ENCODE measurements at regions not wholly inside any gene's neighbourhood (a gene's known extent, or its start where the extent isn't known, plus 50 kb on each side); places are given as distances from the start of the nearest gene placed in this dataset.
"Not testable (repeated sequence)": the region's sequence is repeated elsewhere in the genome, so short reads cannot be mapped to it uniquely, and the experiment has no call there.

DNA sequence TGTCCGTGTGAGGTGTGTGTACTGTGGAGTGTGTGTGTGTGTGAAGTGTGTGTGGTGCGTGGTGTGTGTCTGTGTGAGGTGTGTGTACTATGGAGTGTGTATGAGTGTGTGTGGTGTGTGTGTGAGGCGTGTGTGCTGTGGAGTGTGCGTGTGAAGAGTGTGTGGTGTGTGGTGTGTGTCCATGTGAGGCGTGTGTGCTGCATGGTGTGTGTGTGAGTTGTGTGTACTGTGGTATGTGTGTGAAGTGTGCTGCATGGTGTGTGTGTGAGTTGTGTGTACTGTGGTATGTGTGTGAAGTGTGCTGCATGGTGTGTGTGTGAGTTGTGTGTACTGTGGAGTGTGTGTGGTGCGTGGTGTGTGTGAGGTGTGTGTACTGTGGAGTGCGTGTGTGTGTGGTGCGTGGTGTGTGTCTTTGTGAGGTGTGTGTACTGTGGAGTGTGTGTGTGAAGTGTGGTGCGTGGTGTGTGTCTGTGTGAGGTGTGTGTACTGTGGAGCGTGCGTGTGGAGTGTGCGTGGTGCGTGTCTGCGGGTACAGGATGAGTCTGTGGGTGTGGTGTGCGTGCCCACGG, 82.4 kb upstream of the PRR5 start:
- TF ChIP-seq, protein P1, sequence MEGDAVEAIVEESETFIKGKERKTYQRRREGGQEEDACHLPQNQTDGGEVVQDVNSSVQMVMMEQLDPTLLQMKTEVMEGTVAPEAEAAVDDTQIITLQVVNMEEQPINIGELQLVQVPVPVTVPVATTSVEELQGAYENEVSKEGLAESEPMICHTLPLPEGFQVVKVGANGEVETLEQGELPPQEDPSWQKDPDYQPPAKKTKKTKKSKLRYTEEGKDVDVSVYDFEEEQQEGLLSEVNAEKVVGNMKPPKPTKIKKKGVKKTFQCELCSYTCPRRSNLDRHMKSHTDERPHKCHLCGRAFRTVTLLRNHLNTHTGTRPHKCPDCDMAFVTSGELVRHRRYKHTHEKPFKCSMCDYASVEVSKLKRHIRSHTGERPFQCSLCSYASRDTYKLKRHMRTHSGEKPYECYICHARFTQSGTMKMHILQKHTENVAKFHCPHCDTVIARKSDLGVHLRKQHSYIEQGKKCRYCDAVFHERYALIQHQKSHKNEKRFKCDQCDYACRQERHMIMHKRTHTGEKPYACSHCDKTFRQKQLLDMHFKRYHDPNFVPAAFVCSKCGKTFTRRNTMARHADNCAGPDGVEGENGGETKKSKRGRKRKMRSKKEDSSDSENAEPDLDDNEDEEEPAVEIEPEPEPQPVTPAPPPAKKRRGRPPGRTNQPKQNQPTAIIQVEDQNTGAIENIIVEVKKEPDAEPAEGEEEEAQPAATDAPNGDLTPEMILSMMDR (IDR thresholded peaks at IDR 0.05; ENCODE audit: insufficient read depth, low read length): not testable (repeated sequence)
- not testable (repeated sequence) for TF ChIP-seq GABPA (IDR thresholded peaks at IDR 0.05; ENCODE audit: low read depth); POLR2AphosphoS5 (IDR thresholded peaks at IDR 0.05; ENCODE audit: low read depth); SPI1 (IDR thresholded peaks at IDR 0.05; ENCODE audit: borderline replicate concordance, low read depth)
- TF ChIP-seq, protein P2, sequence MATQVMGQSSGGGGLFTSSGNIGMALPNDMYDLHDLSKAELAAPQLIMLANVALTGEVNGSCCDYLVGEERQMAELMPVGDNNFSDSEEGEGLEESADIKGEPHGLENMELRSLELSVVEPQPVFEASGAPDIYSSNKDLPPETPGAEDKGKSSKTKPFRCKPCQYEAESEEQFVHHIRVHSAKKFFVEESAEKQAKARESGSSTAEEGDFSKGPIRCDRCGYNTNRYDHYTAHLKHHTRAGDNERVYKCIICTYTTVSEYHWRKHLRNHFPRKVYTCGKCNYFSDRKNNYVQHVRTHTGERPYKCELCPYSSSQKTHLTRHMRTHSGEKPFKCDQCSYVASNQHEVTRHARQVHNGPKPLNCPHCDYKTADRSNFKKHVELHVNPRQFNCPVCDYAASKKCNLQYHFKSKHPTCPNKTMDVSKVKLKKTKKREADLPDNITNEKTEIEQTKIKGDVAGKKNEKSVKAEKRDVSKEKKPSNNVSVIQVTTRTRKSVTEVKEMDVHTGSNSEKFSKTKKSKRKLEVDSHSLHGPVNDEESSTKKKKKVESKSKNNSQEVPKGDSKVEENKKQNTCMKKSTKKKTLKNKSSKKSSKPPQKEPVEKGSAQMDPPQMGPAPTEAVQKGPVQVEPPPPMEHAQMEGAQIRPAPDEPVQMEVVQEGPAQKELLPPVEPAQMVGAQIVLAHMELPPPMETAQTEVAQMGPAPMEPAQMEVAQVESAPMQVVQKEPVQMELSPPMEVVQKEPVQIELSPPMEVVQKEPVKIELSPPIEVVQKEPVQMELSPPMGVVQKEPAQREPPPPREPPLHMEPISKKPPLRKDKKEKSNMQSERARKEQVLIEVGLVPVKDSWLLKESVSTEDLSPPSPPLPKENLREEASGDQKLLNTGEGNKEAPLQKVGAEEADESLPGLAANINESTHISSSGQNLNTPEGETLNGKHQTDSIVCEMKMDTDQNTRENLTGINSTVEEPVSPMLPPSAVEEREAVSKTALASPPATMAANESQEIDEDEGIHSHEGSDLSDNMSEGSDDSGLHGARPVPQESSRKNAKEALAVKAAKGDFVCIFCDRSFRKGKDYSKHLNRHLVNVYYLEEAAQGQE (IDR thresholded peaks at IDR 0.05; ENCODE audit: insufficient replicate concordance, low read depth): not testable (repeated sequence)

Data from HL-60 (cell line).